Adrenal gland (tissue), 9 donors: ENCODE measurements at regions not wholly inside any gene's neighbourhood (a gene's known extent, or its start where the extent isn't known, plus 50 kb on each side); places are given as distances from the start of the nearest gene placed in this dataset.
"Not testable (repeated sequence)": the region's sequence is repeated elsewhere in the genome, so short reads cannot be mapped to it uniquely, and the experiment has no call there.

Experiments
- DNase-seq, 7 donors: peaks; one replicate each; pipeline ENCODE4 v3.0.0-alpha.2; 2019 to 2020
- H3K27ac ChIP-seq, 5 donors: fragments of 200-600 bp; sonication (generic) in 4 of 5; 1 replicate in 3 of 5; 2 replicates in 2 of 5; pipeline versions ENCODE4 v1.5.1 to v1.8.0; 2016 to 2020; ENCODE audit warnings: mild to moderate bottlenecking in 1 of 5
- H3K27me3 ChIP-seq: fragments of 200-600 bp; 2 replicates; pipeline ENCODE4 v1.8.0; 2021
- H3K36me3 ChIP-seq, 2 donors: fragments of 200-600 bp; replicated peaks in 1 of 2; 1 replicate in 1 of 2; 2 replicates in 1 of 2; pipeline versions ENCODE4 v1.5.1 to v1.8.0; 2018 to 2022
- H3K4me1 ChIP-seq, 2 donors: fragments of 200-600 bp; replicated peaks in 1 of 2; 1 replicate in 1 of 2; 2 replicates in 1 of 2; pipeline versions ENCODE4 v1.5.1 to v1.8.0; 2018 to 2021
- H3K4me3 ChIP-seq, 4 donors: fragments of 200-600 bp; sonication (generic) in 3 of 4; one replicate each; pipeline ENCODE4 v1.5.1; 2016 to 2018
- H3K9me3 ChIP-seq, 3 donors: fragments of 200-600 bp; sonication (generic) in 1 of 3; replicated peaks in 1 of 3; 1 replicate in 2 of 3; 2 replicates in 1 of 3; pipeline versions ENCODE4 v1.5.1 to v1.8.0; 2016 to 2021
- POLR2A ChIP-seq, 2 donors: fragments of 450-650 bp; IDR thresholded peaks; one replicate each; pipeline ENCODE4 v1.6.1; 2017; ENCODE audit warnings: antibody characterized with exemption in 2 of 2, mild to moderate bottlenecking in 2 of 2, moderate library complexity in 1 of 2
- WGBS, 4 donors: extraction: QIAGEN DNeasy Blood & Tissue Kit in 2 of 4; methylation state at CpG; one replicate each; pipeline versions ENCODE4 v1.1.5 to v1.1.7; 2013 to 2017; 5-methylcytosine and 5-hydroxymethylcytosine counted together
- intact Hi-C, 2 donors: fragments of 100-400 bp; cut with DNase I; formaldehyde crosslinking; loops; one replicate each; pipeline versions ENCODE4 v1.14.1 to v1.15.0; 2022 to 2023
- TF ChIP-seq, protein P1 (sequence below), 6 experiments: fragments of 450-650 bp in 4 of 6; fragments of 200-600 bp in 2 of 6; sonication (generic) in 1 of 6; IDR thresholded peaks; 1 replicate in 5 of 6; 2 replicates in 1 of 6; pipeline versions ENCODE4 v1.5.1 to v1.8.0; 2016 to 2021; ENCODE audit warnings: antibody characterized with exemption in 6 of 6, mild to moderate bottlenecking in 2 of 6, moderate library complexity in 1 of 6
- donor health status: healthy with polysubstance abuse.
- donor health status: Bipolar disorder and iron deficiency.
- donor health status: DM: yes; HTN: yes; CAD: no.
- donor health status: DM: no; HTN: no; CAD: no.
- donor health status: DM: no; HTN: no; CAD: no.

DNA sequence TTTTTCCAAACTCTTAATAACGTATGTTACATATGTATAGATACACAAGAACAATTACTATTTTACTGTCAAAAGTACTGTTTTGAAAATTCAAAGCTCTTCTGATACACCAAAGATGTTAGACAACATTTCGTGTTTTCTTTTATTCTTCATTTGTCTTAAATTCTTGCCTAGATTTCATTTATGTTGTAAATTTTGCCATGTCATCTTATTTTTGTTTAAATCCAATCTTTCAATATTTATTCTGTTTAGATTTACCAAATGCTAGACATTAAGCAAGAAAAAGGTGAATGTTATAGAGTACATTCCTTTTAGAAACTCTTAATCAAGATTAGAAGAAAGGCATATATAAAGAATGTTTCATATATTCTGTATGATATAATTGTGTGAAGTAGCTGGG is 876.9 kb downstream of the KCNT2 start:
- intact Hi-C loops: no loop called here
- Histone ChIP-seq H3K9me3 (no peaks in the 10 kb centered on the region), H3K36me3 (no peaks in the 10 kb centered on the region), H3K27me3 (no peaks in the 10 kb centered on the region), H3K27ac (no peak overlapping the region), H3K4me3 (no peak overlapping the region), H3K4me1 (no peaks in the 10 kb centered on the region)
- no peak for DNase-seq
- 62 to 71% (median 68%) methylated on average over 2 of the region's 2 CpGs for WGBS, 4 donors
- TF ChIP-seq POLR2A (IDR thresholded peaks at IDR 0.05): no peak
- TF ChIP-seq, protein P1, sequence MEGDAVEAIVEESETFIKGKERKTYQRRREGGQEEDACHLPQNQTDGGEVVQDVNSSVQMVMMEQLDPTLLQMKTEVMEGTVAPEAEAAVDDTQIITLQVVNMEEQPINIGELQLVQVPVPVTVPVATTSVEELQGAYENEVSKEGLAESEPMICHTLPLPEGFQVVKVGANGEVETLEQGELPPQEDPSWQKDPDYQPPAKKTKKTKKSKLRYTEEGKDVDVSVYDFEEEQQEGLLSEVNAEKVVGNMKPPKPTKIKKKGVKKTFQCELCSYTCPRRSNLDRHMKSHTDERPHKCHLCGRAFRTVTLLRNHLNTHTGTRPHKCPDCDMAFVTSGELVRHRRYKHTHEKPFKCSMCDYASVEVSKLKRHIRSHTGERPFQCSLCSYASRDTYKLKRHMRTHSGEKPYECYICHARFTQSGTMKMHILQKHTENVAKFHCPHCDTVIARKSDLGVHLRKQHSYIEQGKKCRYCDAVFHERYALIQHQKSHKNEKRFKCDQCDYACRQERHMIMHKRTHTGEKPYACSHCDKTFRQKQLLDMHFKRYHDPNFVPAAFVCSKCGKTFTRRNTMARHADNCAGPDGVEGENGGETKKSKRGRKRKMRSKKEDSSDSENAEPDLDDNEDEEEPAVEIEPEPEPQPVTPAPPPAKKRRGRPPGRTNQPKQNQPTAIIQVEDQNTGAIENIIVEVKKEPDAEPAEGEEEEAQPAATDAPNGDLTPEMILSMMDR (IDR thresholded peaks at IDR 0.05): no peak

DNA sequence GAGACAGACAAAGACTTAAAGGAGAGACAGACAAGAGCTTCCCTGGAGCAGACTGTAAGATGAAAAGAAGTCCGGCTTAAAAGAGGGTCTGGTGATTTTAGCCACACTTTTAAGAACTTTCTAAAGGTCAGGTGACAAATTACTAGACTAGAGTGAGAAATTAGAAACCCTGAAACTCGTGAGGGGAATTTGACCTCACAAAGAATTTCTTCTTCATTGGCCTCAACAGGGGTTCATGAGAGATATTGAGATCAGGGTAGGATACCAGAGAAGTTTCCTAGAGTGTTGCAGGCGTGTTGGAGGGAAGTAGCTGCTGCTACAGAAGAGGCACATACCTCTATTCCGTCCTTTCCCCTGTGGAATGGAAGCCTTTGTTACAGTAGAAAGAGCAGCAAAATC is 884.4 kb downstream of the KCNT2 start:
- no peaks in the 10 kb centered on the region for H3K27me3 ChIP-seq
- no peak for DNase-seq
- no peaks in the 10 kb centered on the region for H3K9me3 ChIP-seq
- intact Hi-C loops: no loop called here
- no peaks in the 10 kb centered on the region for H3K4me1 ChIP-seq
- no peak overlapping the region for H3K4me3 ChIP-seq
- H3K27ac ChIP-seq: no peak overlapping the region
- H3K36me3 ChIP-seq: no peaks in the 10 kb centered on the region
- 62 to 70% (median 66%) methylated on average over 4 of the region's 4 CpGs for WGBS, 4 donors
- TF ChIP-seq, protein P1 (IDR thresholded peaks at IDR 0.05): no peak
- no peak for TF ChIP-seq POLR2A (IDR thresholded peaks at IDR 0.05)

DNA sequence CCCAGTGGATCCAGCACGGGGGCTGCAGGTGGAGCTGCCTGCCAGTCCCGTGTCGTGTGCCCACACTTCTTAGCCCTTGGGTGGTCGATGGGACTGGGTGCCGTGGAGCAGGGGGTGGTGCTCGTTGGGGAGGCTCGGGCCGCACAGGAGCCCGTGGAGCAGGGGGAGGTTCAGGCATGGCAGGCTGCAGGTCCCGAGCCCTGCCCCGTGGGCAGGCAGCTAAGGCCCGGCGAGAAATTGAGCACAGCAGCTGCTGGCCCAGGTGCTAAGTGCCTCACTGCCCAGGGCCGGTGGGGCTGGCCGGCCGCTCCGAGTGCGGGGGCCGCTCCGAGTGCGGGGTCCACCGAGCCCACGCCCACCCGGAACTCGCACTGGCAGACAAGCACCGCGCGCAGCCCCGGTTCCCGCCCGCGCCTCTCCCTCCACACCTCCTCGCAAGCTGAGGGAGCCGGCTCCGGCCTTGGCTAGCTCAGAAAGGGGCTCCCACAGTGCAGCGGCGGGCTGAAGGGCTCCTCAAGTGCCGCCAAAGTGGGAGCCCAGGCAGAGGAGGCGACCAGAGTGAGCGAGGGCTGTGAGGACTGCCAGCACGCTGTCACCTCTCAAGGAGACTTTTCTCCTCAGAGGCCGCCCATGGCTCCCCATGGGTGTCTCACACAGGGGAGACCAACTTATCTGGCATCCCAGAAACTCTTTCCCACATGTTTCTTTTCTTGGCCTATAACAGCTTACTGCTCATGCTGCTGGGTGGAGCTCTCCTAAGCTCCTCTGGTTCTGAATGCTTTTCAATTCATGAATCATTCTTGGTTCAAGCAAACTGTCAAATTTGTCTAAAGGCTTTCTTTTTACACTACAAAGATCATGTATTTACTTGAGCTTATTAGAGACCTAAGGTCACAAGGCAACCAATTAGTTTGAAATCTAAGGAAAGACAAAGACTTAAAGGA is 885.1 kb downstream of the KCNT2 start:
- H3K9me3 ChIP-seq, H3K4me1 ChIP-seq, intact Hi-C loops, H3K4me3 ChIP-seq, H3K27me3 ChIP-seq, DNase-seq, H3K36me3 ChIP-seq, H3K27ac ChIP-seq: not testable (repeated sequence)
- 93 to 98% (median 95%) methylated on average over 14 to 42 of the region's 42 CpGs for WGBS, 4 donors

DNA sequence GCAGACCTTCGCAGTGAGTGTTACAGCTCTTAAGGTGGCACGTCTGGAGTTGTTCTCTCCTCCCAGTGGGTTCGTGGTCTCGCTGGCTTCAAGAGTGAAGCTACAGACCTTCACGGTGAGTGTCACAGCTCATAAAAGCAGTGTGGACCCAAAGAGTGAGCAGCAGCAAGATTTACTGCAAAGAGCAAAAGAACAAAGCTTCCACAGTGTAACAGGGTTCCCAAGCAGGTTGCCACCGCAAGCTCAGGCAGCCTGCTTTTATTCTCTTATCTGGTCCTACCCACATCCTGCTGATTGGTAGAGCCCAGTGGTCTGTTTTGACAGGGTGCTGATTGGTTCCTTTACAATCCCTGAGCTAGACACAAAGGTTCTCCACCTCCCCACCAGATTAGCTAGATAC is 886.1 kb downstream of the KCNT2 start:
- H3K4me1 ChIP-seq, H3K36me3 ChIP-seq, H3K27me3 ChIP-seq, H3K4me3 ChIP-seq, H3K27ac ChIP-seq, DNase-seq, intact Hi-C loops, H3K9me3 ChIP-seq: not testable (repeated sequence)
- WGBS, 4 donors: 78 to 80% (median 80%) methylated on average over 5 to 6 of the region's 6 CpGs

DNA sequence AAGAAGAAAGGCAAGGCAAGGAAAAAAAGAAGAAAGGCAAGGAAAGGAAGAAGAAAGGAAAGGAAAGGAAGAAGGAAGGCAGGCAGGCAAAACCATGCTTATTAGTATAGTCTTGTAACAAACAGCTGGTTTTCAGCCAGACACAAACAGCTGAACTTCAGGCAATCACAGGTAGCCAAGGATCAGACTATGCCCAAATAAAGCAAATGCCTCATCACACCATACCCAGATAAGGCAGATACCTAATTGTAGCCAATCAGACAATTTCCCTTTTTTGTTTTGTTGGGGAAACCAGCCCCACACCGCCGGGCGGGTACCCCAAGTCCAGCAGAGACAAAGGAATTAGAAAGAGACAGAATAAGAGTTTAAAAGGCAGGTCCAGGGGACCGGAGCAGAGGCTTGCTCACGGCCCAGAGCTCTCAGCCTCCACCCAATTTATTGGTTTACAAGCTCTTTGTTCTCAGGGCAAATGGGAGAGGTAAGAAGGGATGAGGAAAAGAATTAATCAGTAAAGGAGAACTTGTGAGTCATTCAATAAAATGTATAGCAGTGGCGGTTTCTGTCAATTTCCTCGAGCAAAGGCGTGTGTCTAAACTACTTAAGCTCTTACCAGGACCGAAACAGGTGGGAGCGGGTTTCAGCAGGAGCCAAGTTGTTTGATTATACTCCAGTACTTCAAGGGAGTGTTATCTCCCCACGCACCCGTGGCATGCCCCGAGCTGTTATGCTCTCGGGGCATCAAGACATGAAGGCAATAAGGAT is 886.8 kb downstream of the KCNT2 start:
- H3K27me3 ChIP-seq: no peaks in the 10 kb centered on the region
- no peak overlapping the region for H3K4me3 ChIP-seq
- no peak for DNase-seq
- intact Hi-C loops: no loop called here
- no peak for TF ChIP-seq POLR2A (IDR thresholded peaks at IDR 0.05)
- TF ChIP-seq, protein P1 (IDR thresholded peaks at IDR 0.05): no peak
- 81 to 90% (median 86%) methylated on average over 14 of the region's 14 CpGs for WGBS, 4 donors
- H3K36me3 ChIP-seq: no peaks in the 10 kb centered on the region
- no peaks in the 10 kb centered on the region for H3K4me1 ChIP-seq
- H3K9me3 ChIP-seq: no peaks in the 10 kb centered on the region
- H3K27ac ChIP-seq: no peak overlapping the region
